G401.6 (cell line): ENCODE measurements at regions not wholly inside any gene's neighbourhood (a gene's known extent, or its start where the extent isn't known, plus 50 kb on each side); places are given as distances from the start of the nearest gene placed in this dataset.

Experiments
- FAIRE-seq: peaks from 2 replicates; lab custom pipeline; 2012; peaks lifted over from hg19 to GRCh38; lab: Jason Lieb, UNC

DNA sequence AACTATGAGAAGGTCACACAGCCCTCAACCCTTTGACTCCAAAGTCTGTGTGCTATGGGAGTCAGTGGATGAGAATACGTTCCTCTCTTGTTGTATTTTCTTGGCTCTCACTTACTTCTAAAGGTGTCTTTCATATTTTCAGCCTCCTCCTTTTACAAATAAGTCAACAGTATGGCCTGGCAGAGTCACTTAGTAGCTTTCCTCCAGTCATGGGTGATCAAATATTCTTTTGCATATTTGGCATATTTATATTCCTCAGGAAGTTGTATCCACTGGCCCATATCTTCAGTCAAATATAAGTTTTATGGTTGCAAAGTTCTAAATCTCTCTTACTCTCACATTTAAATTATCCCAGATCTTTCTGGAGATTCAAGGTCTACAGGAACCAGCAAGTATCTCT, 327.5 kb downstream of the ETS1 start:
- FAIRE-seq = no peak

DNA sequence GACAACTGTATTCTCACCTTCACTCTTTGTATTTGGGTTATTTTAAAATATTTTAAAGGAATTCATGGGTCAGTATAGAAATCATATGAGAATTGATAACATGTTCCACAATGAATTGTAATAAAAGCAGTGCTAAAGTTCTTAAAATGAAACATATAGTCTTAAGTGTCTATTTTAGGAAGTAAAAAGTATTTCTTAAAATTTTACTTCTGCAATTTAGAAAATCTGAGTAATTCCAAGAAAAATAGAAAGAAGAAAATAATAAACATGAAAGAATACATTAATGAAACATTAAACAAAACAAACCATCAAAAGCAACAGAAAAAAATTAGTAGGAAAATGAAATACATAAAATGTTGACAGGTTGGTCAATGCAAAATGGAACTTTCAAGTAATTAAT, 332.4 kb downstream of the ETS1 start:
- FAIRE-seq = no peak

DNA sequence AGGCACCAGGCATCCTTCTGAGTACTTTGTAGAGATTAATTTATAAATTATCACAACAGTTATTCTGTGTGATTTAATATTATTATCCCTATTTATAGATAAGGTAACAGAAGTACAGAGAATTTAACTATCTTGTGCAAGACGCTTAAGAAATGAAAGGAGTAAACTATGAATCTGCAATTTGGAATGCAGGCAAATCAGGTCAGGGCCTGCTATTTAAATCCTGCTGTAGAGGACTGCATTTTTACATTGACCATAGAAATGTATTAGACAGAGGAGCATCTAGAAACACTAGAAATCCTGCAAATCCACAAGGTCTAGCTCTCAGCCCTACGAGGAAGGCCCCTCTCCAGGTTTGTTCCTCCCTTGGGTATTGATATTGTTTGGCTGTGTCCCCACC, 336.2 kb downstream of the ETS1 start:
- FAIRE-seq = no peak

DNA sequence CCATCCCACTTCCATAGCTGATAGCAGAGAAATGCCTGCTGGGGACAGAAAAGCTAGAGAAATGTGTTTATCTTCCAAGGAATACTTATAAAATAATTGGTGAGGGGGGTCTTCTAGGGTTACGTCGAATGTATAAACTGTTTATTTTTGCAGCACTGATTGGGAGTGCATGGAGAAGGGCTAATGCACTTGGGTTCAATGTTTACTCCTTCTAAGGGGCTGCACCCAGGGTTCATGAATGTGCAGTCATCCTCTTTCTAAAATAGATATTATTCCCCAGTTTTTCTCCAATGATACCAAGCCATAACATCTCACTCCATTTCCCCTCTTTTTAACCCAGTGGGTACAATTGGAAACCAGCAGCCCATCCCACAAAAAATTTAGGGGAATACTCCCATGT, 336.9 kb downstream of the ETS1 start:
- no peak for FAIRE-seq

DNA sequence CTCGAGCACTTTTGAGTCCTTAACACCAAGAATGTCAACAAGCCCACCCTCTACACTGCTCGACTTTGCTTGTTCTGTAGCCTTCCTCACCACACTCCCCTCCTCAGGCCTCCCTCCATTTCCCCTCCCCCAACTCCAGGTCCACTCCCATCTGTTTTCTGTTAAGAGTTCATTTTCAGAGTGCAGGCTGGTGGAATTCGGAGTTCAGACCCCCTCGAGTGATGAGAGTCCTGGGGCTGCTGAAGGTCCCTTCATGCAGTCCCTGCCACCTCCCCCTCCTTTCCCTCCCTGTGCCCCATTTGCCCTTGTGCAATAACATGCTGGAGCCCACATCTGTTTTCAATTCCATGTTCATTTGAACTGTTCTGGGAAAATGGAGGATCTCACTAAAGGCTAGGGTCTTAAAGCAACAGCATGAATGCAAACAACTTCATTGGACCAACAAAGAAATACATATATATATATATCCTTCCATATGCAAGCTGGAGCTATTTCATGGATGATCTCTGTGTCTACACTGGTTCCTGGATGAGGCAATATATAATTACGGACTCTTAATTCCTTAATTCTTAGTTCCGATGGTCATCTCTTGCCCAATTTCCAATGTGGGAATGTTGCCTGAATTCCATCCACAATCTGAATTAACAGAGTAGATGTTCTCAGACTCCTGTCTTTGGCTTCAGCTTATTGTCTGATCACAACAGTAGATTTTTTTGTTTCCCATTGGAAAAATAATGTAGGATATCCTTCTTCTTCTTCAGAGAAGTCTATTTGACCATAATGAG, 340.4 kb downstream of the ETS1 start:
- FAIRE-seq = no peak

DNA sequence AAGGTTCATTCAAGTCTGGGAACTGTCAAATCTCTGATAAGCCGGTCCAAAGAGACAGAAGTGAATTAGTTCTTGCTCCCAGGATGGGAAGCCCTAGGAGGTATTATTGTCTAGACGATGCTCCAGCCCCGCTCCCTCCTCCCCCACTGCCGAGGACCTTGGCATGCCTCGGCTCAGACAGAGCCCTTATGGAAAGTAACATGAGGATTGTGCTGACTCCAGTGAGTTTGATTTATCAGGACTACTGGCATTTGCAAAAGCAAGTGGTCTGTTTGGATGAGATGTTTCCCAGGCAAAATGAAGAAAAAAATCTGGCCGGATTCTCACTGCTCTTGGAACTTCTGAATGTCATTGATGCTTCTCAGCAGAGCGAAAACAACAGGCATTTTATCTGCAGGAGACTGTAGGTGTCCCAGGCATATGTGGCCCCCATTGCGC, 341.0 kb downstream of the ETS1 start:
- no peak for FAIRE-seq

DNA sequence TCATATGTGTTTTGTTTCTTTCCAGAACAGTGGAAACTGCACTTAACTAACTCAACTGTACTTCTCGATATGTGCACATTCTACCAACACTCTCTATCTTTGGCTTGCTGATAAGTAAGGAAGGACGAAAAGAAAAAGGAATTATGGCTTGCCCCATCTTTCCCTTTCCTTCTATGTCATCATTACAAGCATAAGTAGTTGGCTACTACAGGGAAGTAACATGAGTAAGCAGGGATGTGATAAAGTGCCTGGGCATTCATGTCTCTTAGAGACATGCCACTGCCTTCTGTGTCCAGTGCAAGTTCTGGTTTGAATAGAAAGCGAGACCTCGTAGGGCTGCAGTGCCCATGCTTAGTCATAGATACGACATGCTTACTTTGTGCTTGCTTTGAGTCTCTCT, 342.5 kb downstream of the ETS1 start:
- no peak for FAIRE-seq

DNA sequence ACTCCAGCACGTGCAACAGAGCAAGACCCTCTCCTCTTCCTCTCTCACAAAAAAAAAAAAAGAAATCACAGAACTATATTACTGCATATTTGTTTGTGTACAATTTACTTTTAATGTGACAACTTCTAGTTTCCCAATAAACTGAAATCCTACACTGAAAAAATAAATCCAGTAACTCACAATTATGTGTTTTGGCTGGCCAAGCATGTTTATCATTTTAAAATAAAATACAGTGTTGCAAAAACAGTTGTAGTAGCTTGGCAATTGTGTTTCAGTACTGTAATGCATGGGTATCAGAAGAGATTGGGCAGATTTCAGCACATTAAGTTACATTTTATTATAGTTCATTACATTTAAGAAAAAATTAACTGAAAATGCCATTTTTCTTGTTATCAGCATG, 344.9 kb downstream of the ETS1 start:
- FAIRE-seq = no peak

DNA sequence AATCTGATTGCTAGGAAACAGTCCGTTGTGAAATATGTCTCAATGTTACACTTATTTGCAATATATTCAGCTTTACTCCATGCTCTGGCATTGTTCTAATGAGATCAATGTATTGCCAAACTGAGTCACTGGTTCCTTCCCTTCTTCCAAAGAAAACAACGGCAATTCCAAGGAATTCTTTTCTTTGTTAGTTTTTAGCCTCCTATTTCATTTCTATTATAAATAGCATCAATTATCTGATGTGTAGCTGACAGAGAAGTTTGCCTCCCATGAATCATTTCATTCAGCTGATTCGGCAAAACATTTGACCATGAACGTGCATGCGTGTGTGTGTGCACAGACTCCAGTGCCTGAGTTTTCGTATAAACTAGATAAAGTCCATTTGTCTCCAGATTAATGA, 346.8 kb downstream of the ETS1 start:
- FAIRE-seq = no peak

DNA sequence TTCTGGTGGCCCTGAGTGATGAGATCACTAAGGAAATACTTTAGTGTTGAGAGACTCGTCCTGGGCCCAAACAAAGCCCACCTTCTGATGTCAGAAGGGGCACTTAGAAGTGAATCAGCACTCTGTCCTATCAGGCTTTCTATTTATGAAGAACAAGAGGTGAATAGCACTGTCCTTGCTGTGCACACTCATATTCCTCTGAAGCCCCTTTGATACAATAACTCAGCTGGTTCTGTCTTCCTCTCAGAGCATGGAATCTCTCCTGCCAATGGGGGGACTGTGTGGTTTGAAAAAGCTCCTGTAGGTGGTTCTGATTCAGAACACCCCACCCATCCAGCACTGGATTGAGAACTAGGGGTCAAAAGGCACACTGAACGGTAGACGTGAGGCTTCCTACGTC, 348.1 kb downstream of the ETS1 start:
- no peak for FAIRE-seq

DNA sequence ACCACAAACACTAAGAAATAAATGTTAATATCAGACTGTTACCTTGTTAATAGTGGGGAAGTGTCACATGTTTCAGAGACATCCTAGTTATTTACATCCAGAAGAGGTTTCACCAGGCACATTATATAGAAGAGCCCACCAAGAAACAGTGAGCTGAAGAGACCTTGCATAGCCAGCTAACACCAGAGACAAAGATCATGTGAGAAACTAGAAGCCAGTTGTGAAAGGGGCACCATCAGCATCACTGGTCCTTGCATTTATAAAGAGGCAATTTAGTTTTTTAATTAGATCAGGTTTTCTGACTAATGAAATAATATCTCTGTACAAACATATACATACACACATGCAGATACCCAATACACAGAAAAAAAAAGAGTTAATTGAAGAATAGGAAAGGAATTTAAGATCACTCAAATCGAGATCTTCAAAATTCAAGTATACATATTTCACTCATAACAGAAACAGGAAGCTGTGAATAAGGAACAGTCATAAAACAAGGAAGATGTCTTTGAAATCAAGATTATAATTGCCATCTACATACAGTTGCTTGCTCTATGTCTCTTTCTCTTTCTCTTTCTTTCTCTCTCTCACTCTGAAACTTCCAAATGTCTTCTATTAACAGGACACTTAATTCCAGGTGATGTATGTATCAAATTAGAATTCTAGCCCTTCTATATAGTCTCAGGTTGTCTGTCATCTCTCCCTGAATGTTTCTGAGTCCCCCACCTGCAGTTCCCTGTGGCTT, 348.7 kb downstream of the ETS1 start:
- no peak for FAIRE-seq

DNA sequence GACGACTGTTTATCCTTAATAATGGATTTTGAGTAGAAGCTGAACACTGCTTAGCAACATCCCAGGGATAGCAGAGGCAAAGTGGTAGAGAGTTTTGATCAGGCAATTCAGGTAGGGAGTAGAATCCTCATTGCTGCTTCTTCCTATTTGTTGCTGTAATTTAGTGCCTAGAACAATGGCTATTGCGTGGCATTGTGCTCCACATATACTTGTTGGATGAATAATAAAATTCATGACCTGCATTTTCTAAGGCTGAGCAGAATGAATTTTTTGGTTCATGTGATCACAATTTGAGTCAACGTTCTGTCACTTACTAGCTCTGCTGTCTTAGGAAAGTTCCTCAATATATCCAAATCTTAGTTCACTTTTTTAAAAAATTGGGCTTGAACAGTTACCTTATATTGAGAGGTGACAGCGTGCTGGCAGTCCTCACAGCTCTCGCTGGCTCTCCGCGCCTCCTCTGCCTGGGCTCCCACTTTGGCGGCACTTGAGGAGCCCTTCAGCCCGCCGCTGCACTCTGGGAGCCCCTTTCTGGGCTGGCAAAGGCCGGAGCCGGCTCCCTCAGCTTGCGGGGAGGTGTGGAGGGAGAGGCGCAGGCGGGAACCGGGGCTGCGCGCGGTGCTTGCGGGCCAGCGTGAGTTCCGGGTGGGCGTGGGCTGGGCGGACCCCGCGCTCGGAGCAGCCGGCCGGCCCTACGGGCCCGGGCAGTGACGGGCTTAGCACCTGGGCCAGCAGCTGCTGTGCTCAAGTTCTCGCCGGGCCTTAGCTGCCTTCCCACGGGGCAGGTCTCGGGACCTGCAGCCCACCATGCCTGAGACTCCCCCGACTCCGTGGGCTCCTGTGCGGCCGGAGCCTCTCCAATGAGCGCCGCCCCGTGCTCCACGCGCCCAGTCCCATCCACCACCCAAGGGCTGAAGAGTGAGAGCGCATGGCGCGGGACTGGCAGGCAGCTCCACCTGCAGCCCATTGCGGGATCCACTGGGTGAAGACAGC, 350.6 kb downstream of the ETS1 start:
- no peak for FAIRE-seq

DNA sequence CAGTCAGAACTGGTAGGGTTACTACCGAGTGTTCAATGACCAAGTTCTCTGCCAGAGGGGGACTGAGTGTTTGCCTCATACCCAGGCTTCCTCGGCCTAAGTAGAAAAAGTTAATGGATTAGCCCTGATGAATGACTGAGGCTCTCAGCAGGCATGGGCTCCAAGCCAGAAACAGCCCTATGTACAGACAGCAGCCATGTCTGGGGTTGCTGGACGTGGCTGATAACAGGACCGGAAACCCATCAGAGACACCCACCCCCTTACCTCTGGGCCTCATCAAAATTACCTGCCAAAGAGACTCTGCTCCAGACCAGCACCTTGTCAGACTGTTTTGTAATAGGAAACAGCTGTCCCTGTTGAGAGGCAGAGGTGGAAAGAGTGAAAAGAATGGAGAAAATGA, 351.4 kb downstream of the ETS1 start:
- FAIRE-seq = no peak

DNA sequence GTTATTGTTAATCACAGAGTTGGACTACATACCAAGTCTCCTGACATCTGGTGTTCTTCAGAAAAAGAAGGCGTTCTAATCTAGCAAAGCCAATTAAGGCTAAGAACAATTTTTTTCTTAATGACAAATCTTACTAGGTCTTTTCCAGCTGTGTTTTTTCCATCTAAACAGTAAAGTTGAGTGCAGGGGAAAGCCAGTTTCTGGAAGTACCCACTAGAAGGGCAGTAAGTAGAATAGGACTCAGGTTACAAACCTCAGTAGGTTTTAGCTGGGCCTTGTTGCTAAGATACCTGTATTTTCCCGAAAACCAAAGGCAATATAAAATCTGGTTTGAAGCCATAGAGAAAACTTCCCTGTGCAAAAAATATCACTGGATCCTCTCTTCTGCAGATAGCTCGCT, 351.9 kb downstream of the ETS1 start:
- no peak for FAIRE-seq

DNA sequence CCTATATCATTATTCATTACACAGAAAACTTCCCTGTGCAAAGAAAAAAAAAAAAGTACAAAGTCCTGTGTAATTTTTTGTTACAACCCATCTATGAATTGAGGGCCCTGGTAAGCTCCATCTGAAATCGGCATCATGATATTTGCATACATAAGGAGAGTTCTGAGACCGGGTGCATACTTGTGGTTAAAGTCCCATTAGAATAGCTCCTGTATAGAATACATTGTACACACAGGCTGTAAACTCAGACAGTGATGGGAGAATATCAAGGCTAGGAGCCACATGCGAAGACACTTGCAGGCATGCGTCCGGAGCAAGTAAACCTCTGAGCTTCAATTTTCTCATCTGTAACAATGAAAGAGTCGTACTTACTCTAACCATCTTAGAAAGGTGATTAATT, 353.2 kb downstream of the ETS1 start:
- no peak for FAIRE-seq

DNA sequence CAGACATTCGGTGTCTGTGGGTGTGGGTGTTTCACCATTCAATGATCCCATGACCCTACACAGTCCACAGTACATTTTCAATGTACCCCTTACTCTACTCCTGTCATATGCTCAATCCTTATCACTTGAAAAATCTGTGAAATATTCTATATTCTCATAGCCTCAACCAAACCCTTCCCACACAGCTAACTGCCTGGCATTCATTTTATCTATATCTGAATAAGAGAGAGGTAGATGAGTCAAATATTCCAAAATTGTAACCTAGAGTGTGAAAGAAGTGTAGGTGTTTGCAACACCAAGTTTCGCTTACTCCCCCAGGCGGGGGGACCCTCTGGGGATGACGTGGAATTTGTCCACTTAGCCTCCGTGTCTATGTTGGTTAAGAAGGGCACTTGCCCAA, 354.8 kb downstream of the ETS1 start:
- no peak for FAIRE-seq

DNA sequence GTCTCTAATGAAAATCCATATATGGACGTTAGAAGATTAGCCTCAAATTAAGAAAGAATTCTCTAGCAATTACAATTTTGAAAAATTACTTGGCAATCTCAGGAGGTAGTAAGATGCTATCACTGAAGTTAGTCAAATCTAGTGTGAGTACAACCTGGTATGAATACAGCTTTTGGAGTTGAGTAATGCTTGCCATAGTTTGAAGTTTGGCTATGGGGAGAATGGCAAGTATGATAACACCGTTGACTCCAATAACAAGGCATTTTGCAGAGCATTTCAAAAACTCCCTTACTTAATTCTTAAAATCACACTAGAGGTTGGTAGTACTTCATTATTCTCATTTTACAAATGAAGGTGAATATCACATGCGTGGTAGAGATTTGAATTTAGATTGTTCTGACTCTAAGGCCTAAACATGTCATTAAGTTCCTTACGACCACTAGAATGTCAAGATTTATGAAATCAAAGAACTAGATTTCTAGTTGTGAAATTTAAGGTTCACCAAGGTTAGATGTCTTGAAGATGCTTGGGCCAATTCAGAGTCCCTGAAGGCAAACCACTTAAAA, 355.4 kb downstream of the ETS1 start:
- FAIRE-seq = no peak

DNA sequence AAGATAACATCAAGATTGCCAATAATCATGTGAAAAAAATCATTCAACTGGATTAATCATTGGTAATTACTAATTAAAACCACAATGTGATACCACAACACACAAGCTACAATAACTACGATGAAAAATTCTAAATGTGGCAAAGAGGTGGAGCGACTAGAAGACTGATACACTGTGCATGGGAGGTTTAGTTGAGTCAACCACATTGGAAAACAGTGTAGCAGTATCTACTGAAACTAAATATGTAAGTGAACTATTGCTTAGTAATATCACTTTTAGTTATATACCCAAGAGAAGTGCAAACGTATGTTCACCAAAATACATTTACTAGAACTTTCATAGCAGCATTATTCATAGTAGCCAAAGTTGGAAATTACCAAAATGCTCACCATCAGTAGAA, 359.9 kb downstream of the ETS1 start:
- FAIRE-seq = no peak

DNA sequence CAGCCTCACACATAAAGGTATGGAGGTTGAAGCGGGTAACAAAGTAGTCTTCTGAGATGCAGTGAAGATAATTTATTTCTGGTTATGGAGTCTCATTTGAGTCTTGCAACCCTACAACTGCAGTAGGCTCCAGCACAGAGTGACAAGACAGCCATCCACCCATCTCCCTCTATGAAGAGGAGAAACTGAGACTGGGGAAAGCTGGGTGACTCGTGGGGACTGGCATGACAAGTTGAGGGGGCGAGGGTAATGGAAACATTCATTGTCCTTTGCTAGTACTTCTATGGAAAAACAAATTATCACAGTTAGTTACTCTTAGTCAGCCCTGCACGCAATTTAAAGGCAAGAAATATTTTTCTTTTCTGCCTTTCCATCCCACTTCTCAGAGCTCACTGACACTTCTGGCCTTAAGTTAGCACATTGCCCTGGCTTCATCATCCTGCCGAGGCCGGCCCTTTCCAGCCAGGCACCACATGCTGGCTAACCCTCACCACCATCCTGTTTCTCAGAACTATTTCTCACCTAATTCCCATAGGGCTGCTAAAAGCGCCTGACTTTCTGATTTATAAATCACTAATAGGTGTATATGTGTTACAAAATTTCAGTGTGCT, 361.1 kb downstream of the ETS1 start:
- no peak for FAIRE-seq

DNA sequence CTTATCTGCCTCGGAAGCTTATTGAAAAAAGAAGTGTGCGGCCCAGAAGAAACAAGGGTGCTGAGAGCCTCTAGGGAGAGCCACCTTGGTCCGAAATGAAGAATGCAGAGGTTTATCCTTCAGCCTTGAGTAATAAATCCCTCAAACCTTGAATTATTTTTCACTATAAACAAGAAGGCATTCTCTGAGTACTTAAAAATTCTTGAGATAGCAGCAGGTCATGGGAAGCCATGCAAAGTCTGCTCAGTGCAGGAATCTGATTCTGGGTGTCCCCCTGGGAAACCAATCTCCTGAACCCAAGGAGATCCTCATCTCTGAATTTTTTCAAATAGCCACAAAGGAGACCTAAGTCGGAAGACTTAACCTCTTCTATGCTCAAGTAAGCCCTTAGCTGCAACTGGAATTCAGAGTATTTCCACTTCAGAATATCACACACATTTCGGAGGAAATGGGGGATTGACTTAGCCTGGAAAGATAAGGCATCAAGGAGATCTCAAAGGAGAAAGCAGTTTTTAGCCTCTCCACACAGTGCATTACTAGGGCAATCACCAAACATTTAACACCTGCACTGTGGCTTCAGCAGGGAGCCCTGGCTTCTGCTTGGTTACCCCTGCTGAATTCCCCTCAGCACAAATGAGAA, 365.0 kb downstream of the ETS1 start:
- no peak for FAIRE-seq

DNA sequence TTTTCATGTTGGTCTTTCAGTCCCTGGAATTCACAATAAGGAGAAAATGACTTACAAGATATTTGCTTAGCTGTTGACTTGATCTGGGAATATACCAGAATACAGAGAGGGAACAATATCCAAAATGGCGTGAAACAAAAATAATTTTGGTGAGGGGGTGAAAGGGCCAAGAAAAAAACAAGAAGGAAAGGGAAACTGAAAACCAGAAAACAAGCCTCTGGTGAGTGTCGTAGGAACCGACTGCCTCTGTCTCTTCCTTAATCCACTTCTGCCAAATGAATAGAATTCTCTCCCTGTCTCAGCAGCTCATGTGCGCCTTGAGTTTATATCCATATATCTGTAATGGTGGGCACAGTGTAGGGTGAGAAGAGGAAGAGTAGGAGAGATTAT, 367.6 kb downstream of the ETS1 start:
- FAIRE-seq = no peak

DNA sequence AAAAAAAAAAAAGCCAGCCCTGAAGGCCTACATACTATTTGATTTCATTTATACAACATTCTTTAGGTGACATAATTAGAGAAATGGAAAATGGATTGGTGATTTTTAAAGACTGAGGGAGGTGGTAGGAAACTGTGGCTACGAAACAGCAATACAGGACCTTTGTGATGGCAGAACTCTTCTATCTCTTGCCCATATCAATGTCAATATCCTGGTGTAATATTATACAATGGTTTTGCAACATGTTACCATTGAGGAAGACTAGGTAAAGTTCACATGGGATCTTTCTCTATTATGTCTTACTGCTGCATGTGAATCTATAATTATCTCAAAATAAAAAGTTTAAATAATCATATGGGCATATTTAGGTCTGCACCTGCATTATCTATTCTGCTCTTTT, 371.2 kb downstream of the ETS1 start:
- FAIRE-seq = no peak
